ENCODE measurements at regions not wholly inside any gene's neighbourhood (a gene's known extent, or its start where the extent isn't known, plus 50 kb on each side); places are given as distances from the start of the nearest gene placed in this dataset.

GRCh38 chr3:159536876-159537275 lies 451.8 kb upstream of the IL12A start:
- no peak for DNase-seq
- no peak for TF ChIP-seq CTCF (IDR thresholded peaks at IDR 0.05)
- Histone ChIP-seq H3K4me1 (ENCODE audit: control insufficient read depth, insufficient read depth, low read length) (no peaks in the 10 kb centered on the region), H3K27ac (ENCODE audit: low read length) (no peak overlapping the region), H3K36me3 (ENCODE audit: control insufficient read depth, insufficient read depth, low read length) (no peaks in the 10 kb centered on the region), H3K9me3 (ENCODE audit: control insufficient read depth, insufficient read depth, low read length) (no peaks in the 10 kb centered on the region), H3K27me3 (ENCODE audit: control insufficient read depth, insufficient read depth, low read length) (no peaks in the 10 kb centered on the region), H3K4me3 (ENCODE audit: low read length) (no peak overlapping the region)
- no CpG with 5 or more reads among the region's 1 CpG for WGBS (ENCODE audit: insufficient coverage)
- H3K4me1 Mint-ChIP-seq, result no peaks in the 10 kb centered on the region
- intact Hi-C loops (cut with micrococcal nuclease), result no loop called here
- no peaks in the 10 kb centered on the region for H3K36me3 Mint-ChIP-seq
- no peak for ATAC-seq
- peaks cover 9 to 14% of the 10 kb centered on the region in 2 donors for H3K9me3 Mint-ChIP-seq
- H3K4me3 Mint-ChIP-seq, result no peak overlapping the region
- no peak overlapping the region for H3K27ac Mint-ChIP-seq
- no peaks in the 10 kb centered on the region for H3K27me3 Mint-ChIP-seq (ENCODE audit: low read depth in 2 of 2)

- ATAC-seq (no peak), DNase-seq (no peak)
- Mint-ChIP-seq H3K27ac (no peak overlapping the region), H3K36me3 (no peaks in the 10 kb centered on the region), H3K9me3 (peaks cover 7 to 11% of the 10 kb centered on the region in 2 donors), H3K4me1 (no peaks in the 10 kb centered on the region), H3K27me3 (ENCODE audit: low read depth in 2 of 2) (no peaks in the 10 kb centered on the region), H3K4me3 (no peak overlapping the region)
- no peak overlapping the region for H3K4me3 ChIP-seq (ENCODE audit: low read length)
- no peaks in the 10 kb centered on the region for H3K27me3 ChIP-seq (ENCODE audit: control insufficient read depth, insufficient read depth, low read length)
- no peak overlapping the region for H3K27ac ChIP-seq (ENCODE audit: low read length)
- intact Hi-C loops (cut with micrococcal nuclease), result no loop called here
- WGBS (ENCODE audit: insufficient coverage), result no CpG with 5 or more reads among the region's 1 CpG
- H3K36me3 ChIP-seq (ENCODE audit: control insufficient read depth, insufficient read depth, low read length), result no peaks in the 10 kb centered on the region
- H3K9me3 ChIP-seq (ENCODE audit: control insufficient read depth, insufficient read depth, low read length), result no peaks in the 10 kb centered on the region
- no peaks in the 10 kb centered on the region for H3K4me1 ChIP-seq (ENCODE audit: control insufficient read depth, insufficient read depth, low read length)
- no peak for TF ChIP-seq CTCF (IDR thresholded peaks at IDR 0.05)
Measured at GRCh38 chr3:159538507-159538906, 450.1 kb upstream of the IL12A start.

GRCh38 chr3:159540882-159541495 lies 447.6 kb upstream of the IL12A start:
- 74% methylated on average over 1 of the region's 2 CpGs for WGBS (ENCODE audit: insufficient coverage)

More at GRCh38 chr3:159540882-159541495, 447.6 kb upstream of the IL12A start:
- DNase-seq (no peak), ATAC-seq (no peak)
- Mint-ChIP-seq H3K27me3 (ENCODE audit: low read depth in 2 of 2) (no peaks in the 10 kb centered on the region), H3K4me3 (no peak overlapping the region), H3K4me1 (no peaks in the 10 kb centered on the region), H3K27ac (no peak overlapping the region), H3K9me3 (peaks cover 7 to 8% of the 10 kb centered on the region in 2 donors), H3K36me3 (no peaks in the 10 kb centered on the region)
- Histone ChIP-seq H3K9me3 (ENCODE audit: control insufficient read depth, insufficient read depth, low read length) (no peaks in the 10 kb centered on the region), H3K36me3 (ENCODE audit: control insufficient read depth, insufficient read depth, low read length) (no peaks in the 10 kb centered on the region), H3K27me3 (ENCODE audit: control insufficient read depth, insufficient read depth, low read length) (no peaks in the 10 kb centered on the region), H3K4me3 (ENCODE audit: low read length) (no peak overlapping the region), H3K4me1 (ENCODE audit: control insufficient read depth, insufficient read depth, low read length) (no peaks in the 10 kb centered on the region), H3K27ac (ENCODE audit: low read length) (no peak overlapping the region)
- intact Hi-C loops (cut with micrococcal nuclease), result no loop called here
- TF ChIP-seq CTCF (IDR thresholded peaks at IDR 0.05), result no peak

Data from natural killer cell (primary cell).